ENCODE measurements at regions not wholly inside any gene's neighbourhood (a gene's known extent, or its start where the extent isn't known, plus 50 kb on each side); places are given as distances from the start of the nearest gene placed in this dataset.

- Histone ChIP-seq H4K20me1 (ENCODE audit: control insufficient read depth, insufficient read depth, insufficient read length) (no peaks in the 10 kb centered on the region), H3K56ac (ENCODE audit: insufficient read length, low read depth, low read length) (no peak overlapping the region), H4K91ac (ENCODE audit: insufficient read length, low read depth, low read length) (no peak overlapping the region), H4K5ac (ENCODE audit: insufficient read length, low read depth, low read length) (no peak overlapping the region), H2AK5ac (ENCODE audit: insufficient read length, low read length) (no peak overlapping the region), H2BK5ac (ENCODE audit: insufficient read length, low read length) (no peak overlapping the region), H3K23ac (ENCODE audit: insufficient read length, low read depth, low read length) (no peak overlapping the region), H3K4ac (ENCODE audit: low read depth, low read length) (no peak overlapping the region), H3K4me2 (ENCODE audit: insufficient read depth, insufficient read length, low read length) (no peak overlapping the region), H2AFZ (ENCODE audit: low read length) (no peak overlapping the region), H3K18ac (ENCODE audit: insufficient read length, low read depth, low read length) (no peak overlapping the region), H3K9ac (ENCODE audit: extremely low read depth, insufficient read length, low read length) (no peak overlapping the region), H3K27ac (ENCODE audit: insufficient read length, low read depth, low read length) (no peak overlapping the region), H3K79me2 (ENCODE audit: insufficient read depth, low read length) (no peaks in the 10 kb centered on the region), H4K8ac (replicated peaks; ENCODE audit: insufficient read length, low read depth, low read length) (no peak overlapping the region), H2BK120ac (ENCODE audit: low read depth, low read length, poor library complexity, severe bottlenecking) (no peak overlapping the region), H2BK20ac (ENCODE audit: low read depth, low read length, poor library complexity, severe bottlenecking) (no peak overlapping the region), H3K27me3 (ENCODE audit: insufficient read depth, low read length) (no peaks in the 10 kb centered on the region), H2BK15ac (ENCODE audit: low read depth, low read length) (no peak overlapping the region), H3K14ac (ENCODE audit: insufficient read depth, low read length) (no peak overlapping the region), H2BK12ac (ENCODE audit: insufficient read length, low read depth, low read length) (no peak overlapping the region), H3K4me1 (ENCODE audit: insufficient read depth, low read length) (no peaks in the 10 kb centered on the region), H3T11ph (ENCODE audit: low read length) (no peak overlapping the region), H3K9me3 (ENCODE audit: control insufficient read depth, low read depth, low read length) (no peaks in the 10 kb centered on the region), H3K79me1 (ENCODE audit: insufficient read depth, low read depth, low read length, poor library complexity, severe bottlenecking) (no peaks in the 10 kb centered on the region), H3K23me2 (ENCODE audit: insufficient read length, low read depth, low read length, poor library complexity, severe bottlenecking) (no peaks in the 10 kb centered on the region)
- Mint-ChIP-seq H3K4me1 (no peaks in the 10 kb centered on the region), H3K27me3 (ENCODE audit: low read depth) (no peaks in the 10 kb centered on the region), H3K27ac (no peak overlapping the region), H3K9me3 (peaks cover 0 to 2% of the 10 kb centered on the region in 2 experiments; a peak in 2 of 5 replicates), H3K36me3 (ENCODE audit: insufficient read depth in 1 of 3, low read depth in 3 of 3) (no peaks in the 10 kb centered on the region; a peak in 1 of 7 replicates), H3K4me3 (no peak overlapping the region)
- no peak for DNase-seq
- no peak for TF ChIP-seq CTCF (conservative IDR thresholded peaks at IDR 0.05)
- no CpG with 5 or more reads among the region's 2 CpGs for WGBS (ENCODE audit: extremely low coverage, insufficient read length, low lambda C conversion rate)
These were observed 332.1 kb upstream of the SORCS1 start for GRCh38 chr10:107496594-107496993.

Data from H9 (cell line).